ENCODE measurements at regions not wholly inside any gene's neighbourhood (a gene's known extent, or its start where the extent isn't known, plus 50 kb on each side); places are given as distances from the start of the nearest gene placed in this dataset.

DNA sequence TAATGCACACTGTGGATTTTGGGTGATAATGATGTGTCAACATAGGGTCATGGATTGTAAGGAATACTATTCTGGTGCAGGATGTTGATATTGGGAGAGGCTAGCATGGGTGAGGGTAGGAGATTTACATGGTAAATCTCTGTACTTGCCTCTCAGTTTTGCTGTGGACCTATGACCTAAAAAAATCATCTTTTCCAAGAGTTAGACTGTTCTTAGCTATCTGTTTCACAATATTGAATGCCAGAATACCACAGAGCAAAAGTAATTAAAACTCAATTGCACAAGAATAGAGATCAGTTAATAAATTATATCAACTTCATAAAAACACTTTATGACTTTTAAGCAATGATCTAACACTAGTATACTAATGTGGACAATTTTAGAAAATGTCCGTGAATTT is 651.6 kb downstream of the HTR1A start:
- intact Hi-C loops (cut with micrococcal nuclease; ENCODE audit: unreplicated experiment), result no loop called here
- H3K4me1 ChIP-seq, result no peaks in the 10 kb centered on the region
- no peak overlapping the region for H3K27ac Mint-ChIP-seq (ENCODE audit: unreplicated experiment)
- ChIA-PET CTCF (no interaction called here), POLR2A (no interaction called here)
- no peak for DNase-seq
- TF ChIP-seq, protein P1, sequence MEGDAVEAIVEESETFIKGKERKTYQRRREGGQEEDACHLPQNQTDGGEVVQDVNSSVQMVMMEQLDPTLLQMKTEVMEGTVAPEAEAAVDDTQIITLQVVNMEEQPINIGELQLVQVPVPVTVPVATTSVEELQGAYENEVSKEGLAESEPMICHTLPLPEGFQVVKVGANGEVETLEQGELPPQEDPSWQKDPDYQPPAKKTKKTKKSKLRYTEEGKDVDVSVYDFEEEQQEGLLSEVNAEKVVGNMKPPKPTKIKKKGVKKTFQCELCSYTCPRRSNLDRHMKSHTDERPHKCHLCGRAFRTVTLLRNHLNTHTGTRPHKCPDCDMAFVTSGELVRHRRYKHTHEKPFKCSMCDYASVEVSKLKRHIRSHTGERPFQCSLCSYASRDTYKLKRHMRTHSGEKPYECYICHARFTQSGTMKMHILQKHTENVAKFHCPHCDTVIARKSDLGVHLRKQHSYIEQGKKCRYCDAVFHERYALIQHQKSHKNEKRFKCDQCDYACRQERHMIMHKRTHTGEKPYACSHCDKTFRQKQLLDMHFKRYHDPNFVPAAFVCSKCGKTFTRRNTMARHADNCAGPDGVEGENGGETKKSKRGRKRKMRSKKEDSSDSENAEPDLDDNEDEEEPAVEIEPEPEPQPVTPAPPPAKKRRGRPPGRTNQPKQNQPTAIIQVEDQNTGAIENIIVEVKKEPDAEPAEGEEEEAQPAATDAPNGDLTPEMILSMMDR (IDR thresholded peaks at IDR 0.05; ENCODE audit: insufficient read depth in 1 of 2, low read depth in 1 of 2, low read length in 1 of 2, severe bottlenecking in 1 of 2, unreplicated experiment in 1 of 2), result no peak
- peaks cover under 1% of the 10 kb centered on the region for H3K9me3 Mint-ChIP-seq (ENCODE audit: unreplicated experiment)
- no peaks in the 10 kb centered on the region for H3K9me3 ChIP-seq
- H3K36me3 ChIP-seq (ENCODE audit: control insufficient read depth, insufficient read depth, low read length), result no peaks in the 10 kb centered on the region
- no peaks in the 10 kb centered on the region for H3K36me3 Mint-ChIP-seq (ENCODE audit: insufficient read depth, unreplicated experiment)
- BruUV-seq (replicated peaks), result no TSS peak
- H3K4me1 Mint-ChIP-seq (ENCODE audit: low read depth, unreplicated experiment), result no peaks in the 10 kb centered on the region
- H3K4me3 Mint-ChIP-seq (ENCODE audit: unreplicated experiment), result no peak overlapping the region
- H3K27me3 Mint-ChIP-seq (ENCODE audit: insufficient read depth, unreplicated experiment), result peaks cover 3% of the 10 kb centered on the region
- H3K27me3 ChIP-seq (replicated peaks; ENCODE audit: control insufficient read depth, insufficient read depth, low read length), result no peaks in the 10 kb centered on the region
- no peak overlapping the region for H3K4me3 ChIP-seq (ENCODE audit: low read depth, low read length)

DNA sequence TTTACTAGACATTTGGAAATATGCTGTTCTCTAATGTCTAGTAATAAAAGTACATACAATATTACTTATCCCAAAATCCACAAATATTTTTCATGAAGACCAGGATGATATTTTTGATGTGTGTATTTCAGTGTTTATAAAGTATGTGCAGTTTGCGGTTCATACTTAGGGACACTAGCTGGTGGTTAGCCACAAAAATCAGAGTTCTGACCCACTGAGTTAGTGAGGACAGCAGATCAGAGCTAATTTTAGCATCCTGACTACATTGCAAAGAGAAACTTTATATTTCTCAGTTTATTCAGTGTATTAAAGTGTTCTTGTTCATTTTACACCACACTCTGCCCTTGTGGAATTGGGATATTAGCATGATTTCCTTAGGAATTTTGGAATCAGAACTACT is 655.3 kb downstream of the HTR1A start:
- no peaks in the 10 kb centered on the region for H3K9me3 Mint-ChIP-seq (ENCODE audit: unreplicated experiment)
- Histone ChIP-seq H3K27me3 (replicated peaks; ENCODE audit: control insufficient read depth, insufficient read depth, low read length) (no peaks in the 10 kb centered on the region), H3K4me3 (ENCODE audit: low read depth, low read length) (no peak overlapping the region), H3K4me1 (no peaks in the 10 kb centered on the region), H3K9me3 (no peaks in the 10 kb centered on the region), H3K36me3 (ENCODE audit: control insufficient read depth, insufficient read depth, low read length) (no peaks in the 10 kb centered on the region)
- peaks cover 8% of the 10 kb centered on the region for H3K27me3 Mint-ChIP-seq (ENCODE audit: insufficient read depth, unreplicated experiment)
- no peaks in the 10 kb centered on the region for H3K4me1 Mint-ChIP-seq (ENCODE audit: low read depth, unreplicated experiment)
- DNase-seq, result no peak
- BruUV-seq (replicated peaks), result no TSS peak
- ChIA-PET POLR2A (no interaction called here), CTCF (no interaction called here)
- H3K27ac Mint-ChIP-seq (ENCODE audit: unreplicated experiment), result no peak overlapping the region
- TF ChIP-seq, protein P1 (IDR thresholded peaks at IDR 0.05; ENCODE audit: insufficient read depth in 1 of 2, low read depth in 1 of 2, low read length in 1 of 2, severe bottlenecking in 1 of 2, unreplicated experiment in 1 of 2), result no peak
- no peaks in the 10 kb centered on the region for H3K36me3 Mint-ChIP-seq (ENCODE audit: insufficient read depth, unreplicated experiment)
- intact Hi-C loops (cut with micrococcal nuclease; ENCODE audit: unreplicated experiment), result no loop called here
- no peak overlapping the region for H3K4me3 Mint-ChIP-seq (ENCODE audit: unreplicated experiment)

DNA sequence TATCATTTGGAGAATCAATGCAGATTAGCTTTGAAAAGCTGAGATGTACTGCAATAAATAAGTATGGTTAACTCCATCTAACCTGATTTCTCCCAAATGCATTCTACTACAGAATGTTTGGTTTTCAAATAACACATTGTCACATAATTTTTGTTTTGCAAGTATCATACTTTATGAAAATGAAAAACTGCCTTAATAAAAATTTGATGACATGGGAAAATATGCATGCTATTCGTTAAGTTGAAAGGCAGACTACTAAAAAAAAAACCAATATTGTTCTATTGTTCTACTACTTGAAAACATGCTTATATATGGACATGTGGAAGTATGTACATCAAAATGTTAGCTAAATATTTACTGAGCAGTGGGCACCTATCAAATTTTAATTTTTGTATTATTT is 668.9 kb downstream of the HTR1A start:
- Histone ChIP-seq H3K36me3 (ENCODE audit: control insufficient read depth, insufficient read depth, low read length) (no peaks in the 10 kb centered on the region), H3K9me3 (no peaks in the 10 kb centered on the region), H3K27me3 (replicated peaks; ENCODE audit: control insufficient read depth, insufficient read depth, low read length) (no peaks in the 10 kb centered on the region), H3K4me1 (no peaks in the 10 kb centered on the region), H3K4me3 (ENCODE audit: low read depth, low read length) (no peak overlapping the region)
- ChIA-PET POLR2A (no interaction called here), CTCF (no interaction called here)
- Mint-ChIP-seq H3K27ac (ENCODE audit: unreplicated experiment) (no peak overlapping the region), H3K36me3 (ENCODE audit: insufficient read depth, unreplicated experiment) (no peaks in the 10 kb centered on the region), H3K4me3 (ENCODE audit: unreplicated experiment) (no peak overlapping the region), H3K4me1 (ENCODE audit: low read depth, unreplicated experiment) (no peaks in the 10 kb centered on the region), H3K27me3 (ENCODE audit: insufficient read depth, unreplicated experiment) (no peaks in the 10 kb centered on the region), H3K9me3 (ENCODE audit: unreplicated experiment) (no peaks in the 10 kb centered on the region)
- TF ChIP-seq, protein P1 (IDR thresholded peaks at IDR 0.05; ENCODE audit: insufficient read depth in 1 of 2, low read depth in 1 of 2, low read length in 1 of 2, severe bottlenecking in 1 of 2, unreplicated experiment in 1 of 2), result no peak
- DNase-seq, result no peak
- intact Hi-C loops (cut with micrococcal nuclease; ENCODE audit: unreplicated experiment), result no loop called here
- BruUV-seq (replicated peaks), result no TSS peak
